ENCODE measurements at regions not wholly inside any gene's neighbourhood (a gene's known extent, or its start where the extent isn't known, plus 50 kb on each side); places are given as distances from the start of the nearest gene placed in this dataset.
A peak's percentile ranks its signal among the peaks of the same experiment; 100 is the strongest.
"Not testable (repeated sequence)": the region's sequence is repeated elsewhere in the genome, so short reads cannot be mapped to it uniquely, and the experiment has no call there.

DNA sequence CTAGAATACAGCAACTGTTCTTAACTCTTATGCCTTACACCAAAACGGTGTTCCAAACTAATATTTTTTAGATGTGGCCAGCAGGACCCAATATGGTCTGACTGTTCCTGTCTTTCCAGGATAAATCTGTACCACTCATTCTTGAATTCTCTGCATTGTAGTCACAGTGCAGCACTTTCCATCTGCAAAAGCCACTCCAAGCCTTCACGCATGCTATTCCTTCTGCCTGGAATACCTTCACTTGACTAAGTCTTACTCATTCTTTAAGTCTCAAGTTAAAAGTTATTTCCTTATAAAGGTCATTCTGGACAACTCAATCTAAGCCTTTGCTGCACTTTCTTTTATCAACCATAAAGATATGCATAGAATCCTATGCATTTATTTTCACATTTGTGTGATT, 1194.5 kb downstream of the PLA2G4A start:
- DNase-seq (ENCODE audit: low read depth, low spot score) = peak; percentile 13
- in situ Hi-C loops (cut with HindIII; ENCODE audit: low sequenced_read_pairs) = no loop called here
- TF ChIP-seq, protein P1, sequence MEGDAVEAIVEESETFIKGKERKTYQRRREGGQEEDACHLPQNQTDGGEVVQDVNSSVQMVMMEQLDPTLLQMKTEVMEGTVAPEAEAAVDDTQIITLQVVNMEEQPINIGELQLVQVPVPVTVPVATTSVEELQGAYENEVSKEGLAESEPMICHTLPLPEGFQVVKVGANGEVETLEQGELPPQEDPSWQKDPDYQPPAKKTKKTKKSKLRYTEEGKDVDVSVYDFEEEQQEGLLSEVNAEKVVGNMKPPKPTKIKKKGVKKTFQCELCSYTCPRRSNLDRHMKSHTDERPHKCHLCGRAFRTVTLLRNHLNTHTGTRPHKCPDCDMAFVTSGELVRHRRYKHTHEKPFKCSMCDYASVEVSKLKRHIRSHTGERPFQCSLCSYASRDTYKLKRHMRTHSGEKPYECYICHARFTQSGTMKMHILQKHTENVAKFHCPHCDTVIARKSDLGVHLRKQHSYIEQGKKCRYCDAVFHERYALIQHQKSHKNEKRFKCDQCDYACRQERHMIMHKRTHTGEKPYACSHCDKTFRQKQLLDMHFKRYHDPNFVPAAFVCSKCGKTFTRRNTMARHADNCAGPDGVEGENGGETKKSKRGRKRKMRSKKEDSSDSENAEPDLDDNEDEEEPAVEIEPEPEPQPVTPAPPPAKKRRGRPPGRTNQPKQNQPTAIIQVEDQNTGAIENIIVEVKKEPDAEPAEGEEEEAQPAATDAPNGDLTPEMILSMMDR (IDR thresholded peaks at IDR 0.05; ENCODE audit: low read depth, low read length) = no peak
- H3K4me3 ChIP-seq (ENCODE audit: low read depth, low read length) = no peak overlapping the region

DNA sequence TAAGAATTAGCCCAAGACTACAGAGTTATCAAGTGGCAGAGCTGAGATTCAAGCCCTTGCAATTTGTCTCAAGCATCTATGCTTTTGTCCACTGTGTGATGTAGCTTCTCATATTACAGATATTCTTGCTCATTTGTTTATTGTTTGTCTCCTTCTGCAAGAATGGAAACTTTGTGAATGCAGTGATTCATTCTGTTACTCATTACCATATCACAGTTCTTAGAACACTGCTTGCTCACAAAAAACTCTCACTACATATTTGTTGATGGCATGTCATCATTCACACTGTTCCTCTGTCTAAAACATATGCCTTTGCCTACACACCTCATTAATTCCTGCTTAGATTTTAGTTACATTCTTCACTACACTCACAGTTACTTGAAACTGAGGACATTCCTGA, 1198.9 kb downstream of the PLA2G4A start:
- H3K4me3 ChIP-seq (ENCODE audit: low read depth, low read length) = no peak overlapping the region
- DNase-seq (ENCODE audit: low read depth, low spot score) = peak; percentile 87
- in situ Hi-C loops (cut with HindIII; ENCODE audit: low sequenced_read_pairs) = no loop called here
- TF ChIP-seq, protein P1 (IDR thresholded peaks at IDR 0.05; ENCODE audit: low read depth, low read length) = no peak

DNA sequence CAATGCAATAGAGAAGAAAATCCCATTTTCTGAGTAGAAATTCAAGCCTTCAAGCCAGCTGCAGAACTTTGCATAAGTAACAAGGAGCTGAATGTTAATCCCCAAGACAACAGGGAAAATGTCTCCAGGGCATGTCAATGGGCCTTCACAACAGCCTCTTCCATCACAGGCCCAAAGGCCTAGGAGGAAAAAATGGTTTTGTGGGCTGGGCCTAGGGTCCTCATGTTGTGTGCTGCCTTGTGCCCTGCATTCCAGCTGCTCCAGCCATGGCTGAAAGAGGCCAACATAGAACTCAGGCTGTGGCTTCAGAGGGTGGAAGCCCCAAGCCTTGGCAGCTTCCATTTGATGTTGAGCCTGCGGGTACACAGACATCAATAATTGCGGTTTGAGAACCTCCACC, 1208.8 kb downstream of the PLA2G4A start:
- DNase-seq (ENCODE audit: low read depth, low spot score); in situ Hi-C loops (cut with HindIII; ENCODE audit: low sequenced_read_pairs); H3K4me3 ChIP-seq (ENCODE audit: low read depth, low read length): not testable (repeated sequence)

DNA sequence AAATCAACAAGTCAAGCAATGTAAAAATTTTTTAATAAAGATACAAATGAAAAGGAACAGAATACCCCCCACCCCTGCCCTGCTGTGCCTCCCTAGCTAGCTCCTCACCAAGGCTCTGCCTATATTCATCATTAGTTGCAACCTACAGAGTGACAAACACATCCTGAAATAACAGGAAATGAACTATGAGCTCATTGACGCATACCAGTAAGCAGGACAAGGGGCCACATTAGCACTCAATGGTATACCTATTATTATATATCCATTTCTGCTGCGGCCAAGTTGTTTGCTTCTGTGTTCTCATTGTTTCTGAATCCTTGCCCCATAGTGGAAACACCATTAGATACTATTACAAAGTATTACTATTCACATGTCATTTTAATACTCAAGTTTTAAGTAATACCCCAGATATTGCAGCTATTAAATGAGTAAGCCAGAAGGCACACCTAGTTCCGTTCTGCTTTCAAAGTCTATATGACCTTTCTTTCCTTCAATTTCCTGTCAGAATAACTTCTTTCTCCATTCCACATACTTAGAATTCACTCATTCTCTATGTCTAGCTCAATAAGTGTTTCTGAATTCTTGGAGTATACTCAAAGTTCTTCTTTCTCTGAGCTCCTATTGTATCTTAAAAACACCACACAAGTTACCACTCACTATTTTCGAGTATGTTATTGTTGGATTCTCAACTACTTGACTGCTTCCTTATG, 1214.9 kb downstream of the PLA2G4A start:
- in situ Hi-C loops (cut with HindIII; ENCODE audit: low sequenced_read_pairs) = no loop called here
- DNase-seq (ENCODE audit: low read depth, low spot score) = peak; percentile 6
- TF ChIP-seq, protein P1 (IDR thresholded peaks at IDR 0.05; ENCODE audit: low read depth, low read length) = no peak
- H3K4me3 ChIP-seq (ENCODE audit: low read depth, low read length) = no peak overlapping the region

DNA sequence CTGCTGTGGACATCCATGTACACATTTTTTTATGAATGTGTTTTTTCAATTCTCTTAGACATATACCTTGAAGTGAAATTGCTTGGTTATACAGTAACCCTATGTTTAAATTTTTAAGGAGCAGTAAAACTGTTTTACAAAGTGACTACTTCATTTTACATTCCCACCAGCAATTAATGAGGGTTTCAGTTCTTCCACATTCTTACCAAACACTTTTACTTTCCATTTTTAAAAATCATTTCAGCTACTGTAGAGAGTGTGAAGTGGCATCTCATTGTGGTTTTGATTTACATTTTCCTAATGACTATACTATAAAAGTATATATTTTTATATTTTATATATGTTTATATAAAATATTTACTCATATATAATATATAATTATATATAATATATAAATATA, 1221.5 kb downstream of the PLA2G4A start:
- TF ChIP-seq, protein P1 (IDR thresholded peaks at IDR 0.05; ENCODE audit: low read depth, low read length) = no peak
- no peak for DNase-seq (ENCODE audit: low read depth, low spot score)
- in situ Hi-C loops (cut with HindIII; ENCODE audit: low sequenced_read_pairs) = no loop called here
- H3K4me3 ChIP-seq (ENCODE audit: low read depth, low read length) = no peak overlapping the region

DNA sequence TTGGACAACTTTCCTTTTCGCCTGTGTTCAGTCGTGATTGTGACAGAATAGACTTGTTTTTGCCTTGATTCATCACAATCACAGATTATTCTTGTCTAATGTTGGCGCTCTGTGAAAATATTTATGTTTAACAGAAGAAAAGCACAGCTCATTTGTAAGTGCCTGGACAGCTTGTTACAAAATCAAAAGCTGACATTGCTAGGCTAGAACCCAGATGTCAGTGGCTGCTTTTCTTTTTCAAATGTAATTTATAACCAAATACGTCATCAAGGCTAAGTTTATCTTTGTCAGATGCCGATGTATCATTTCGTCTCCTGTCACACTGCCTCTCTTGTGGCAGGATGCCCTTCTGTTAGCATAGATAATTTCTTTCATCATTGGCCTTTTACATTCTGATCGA, 1227.3 kb downstream of the PLA2G4A start:
- H3K4me3 ChIP-seq (ENCODE audit: low read depth, low read length) = no peak overlapping the region
- TF ChIP-seq, protein P1 (IDR thresholded peaks at IDR 0.05; ENCODE audit: low read depth, low read length) = no peak
- in situ Hi-C loops (cut with HindIII; ENCODE audit: low sequenced_read_pairs) = no loop called here
- no peak for DNase-seq (ENCODE audit: low read depth, low spot score)

DNA sequence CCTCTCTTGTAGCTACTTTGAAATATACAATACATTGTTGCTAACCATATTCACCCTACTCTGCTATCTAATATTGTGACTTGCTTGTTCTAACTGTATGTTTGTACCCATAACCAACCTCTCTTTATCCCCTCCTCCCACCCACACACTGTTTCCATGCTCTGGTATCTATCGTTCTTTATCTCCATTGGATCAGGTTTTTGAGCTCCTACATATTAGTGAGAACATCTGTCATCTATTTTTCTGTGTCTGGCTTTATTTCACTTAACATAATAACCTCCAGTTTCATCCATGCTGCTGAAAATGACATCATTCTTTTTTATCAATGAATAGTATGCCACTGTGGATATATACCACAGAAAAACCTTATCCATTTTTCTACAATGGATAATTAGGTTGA, 1230.1 kb downstream of the PLA2G4A start:
- H3K4me3 ChIP-seq (ENCODE audit: low read depth, low read length) = no peak overlapping the region
- DNase-seq (ENCODE audit: low read depth, low spot score) = no peak
- TF ChIP-seq, protein P1 (IDR thresholded peaks at IDR 0.05; ENCODE audit: low read depth, low read length) = no peak
- in situ Hi-C loops (cut with HindIII; ENCODE audit: low sequenced_read_pairs) = no loop called here

Data from astrocyte of the spinal cord (primary cell).